Left lung (tissue), 4 donors: ENCODE measurements at regions not wholly inside any gene's neighbourhood (a gene's known extent, or its start where the extent isn't known, plus 50 kb on each side); places are given as distances from the start of the nearest gene placed in this dataset.
"Not testable (repeated sequence)": the region's sequence is repeated elsewhere in the genome, so short reads cannot be mapped to it uniquely, and the experiment has no call there.

ENCODE experiments used
- ATAC-seq: fragments of 200-7000 bp; cut with Tn5 transposase; one replicate; pipeline ENCODE4 v1.9.1; 2020; ENCODE audit warnings: moderate library complexity
- DNase-seq, 4 donors: peaks; one replicate each; pipeline ENCODE4 v3.0.0-alpha.2; 2013 to 2020
- H3K27ac ChIP-seq, 2 donors: fragments of 200-600 bp; sonication (generic) in 1 of 2; one replicate each; pipeline versions ENCODE4 v1.5.0 to v1.8.0; 2020 to 2021
- H3K27me3 ChIP-seq, 2 donors: fragments of 200-600 bp; sonication (generic) in 1 of 2; one replicate each; pipeline versions ENCODE4 v1.5.0 to v1.8.0; 2020 to 2021
- H3K36me3 ChIP-seq, 2 donors: fragments of 200-600 bp; sonication (generic) in 1 of 2; one replicate each; pipeline versions ENCODE4 v1.5.0 to v1.8.0; 2020 to 2021
- H3K4me1 ChIP-seq, 2 donors: fragments of 200-600 bp; one replicate each; pipeline ENCODE4 v1.8.0; 2021
- H3K4me3 ChIP-seq, 2 donors: fragments of 200-600 bp; sonication (generic) in 1 of 2; one replicate each; pipeline versions ENCODE4 v1.5.0 to v1.8.0; 2020 to 2021; ENCODE audit warnings: mild to moderate bottlenecking in 1 of 2
- H3K9me3 ChIP-seq, 2 donors: fragments of 200-600 bp; sonication (generic) in 1 of 2; one replicate each; pipeline versions ENCODE4 v1.5.0 to v1.8.0; 2020 to 2021
- CTCF ChIP-seq, 2 donors: fragments of 200-600 bp; sonication (generic) in 1 of 2; IDR thresholded peaks; one replicate each; pipeline versions ENCODE4 v1.5.0 to v1.8.0; 2021; ENCODE audit warnings: antibody characterized with exemption in 2 of 2
- intact Hi-C, 2 donors: fragments of 100-400 bp; cut with DNase I; formaldehyde crosslinking; loops; one replicate each; pipeline versions ENCODE4 v1.11.2 to v1.14.2; 2022
- donor health status: DM: no; HTN: yes; CAD: no.
- donor health status: DM: no; HTN: no; CAD: no.

- no peak for TF ChIP-seq CTCF (IDR thresholded peaks at IDR 0.05)
- no peak for DNase-seq
- H3K36me3 ChIP-seq, result no peaks in the 10 kb centered on the region
- intact Hi-C loops, result no loop called here
- H3K27me3 ChIP-seq, result no peaks in the 10 kb centered on the region
- no peak for ATAC-seq
- H3K9me3 ChIP-seq, result peaks cover 0 to 19% of the 10 kb centered on the region in 2 donors
- no peak overlapping the region for H3K4me3 ChIP-seq
- H3K27ac ChIP-seq, result no peak overlapping the region
- H3K4me1 ChIP-seq, result no peaks in the 10 kb centered on the region
Observed at GRCh38 chr4:104334410-104334809, 160.3 kb downstream of the CXXC4 start.

GRCh38 chr4:104330125-104330905, 164.4 kb downstream of the CXXC4 start:
- intact Hi-C loops, result no loop called here
- ATAC-seq, result no peak
- Histone ChIP-seq H3K27me3 (no peaks in the 10 kb centered on the region), H3K36me3 (no peaks in the 10 kb centered on the region), H3K4me3 (no peak overlapping the region), H3K4me1 (no peaks in the 10 kb centered on the region), H3K9me3 (peaks cover 0 to 24% of the 10 kb centered on the region in 2 donors), H3K27ac (no peak overlapping the region)
- TF ChIP-seq CTCF (IDR thresholded peaks at IDR 0.05), result no peak
- no peak for DNase-seq

- H3K4me1 ChIP-seq, intact Hi-C loops, H3K27ac ChIP-seq, ATAC-seq, DNase-seq, H3K27me3 ChIP-seq, H3K4me3 ChIP-seq, H3K36me3 ChIP-seq: not testable (repeated sequence)
- H3K9me3 ChIP-seq, result peaks cover 0 to 22% of the 10 kb centered on the region in 2 donors
Observed at GRCh38 chr4:104326991-104327694, 167.6 kb downstream of the CXXC4 start.

- Histone ChIP-seq H3K27ac (no peak overlapping the region), H3K27me3 (no peaks in the 10 kb centered on the region), H3K36me3 (no peaks in the 10 kb centered on the region), H3K4me1 (no peaks in the 10 kb centered on the region), H3K4me3 (no peak overlapping the region), H3K9me3 (peaks cover 0 to 3% of the 10 kb centered on the region in 2 donors)
- no peak for ATAC-seq
- no peak for TF ChIP-seq CTCF (IDR thresholded peaks at IDR 0.05)
- no peak for DNase-seq
- intact Hi-C loops, result no loop called here
Observed at GRCh38 chr4:104302731-104303130, 192.0 kb downstream of the CXXC4 start.

- DNase-seq, result no peak
- no peak for ATAC-seq
- Histone ChIP-seq H3K4me1 (no peaks in the 10 kb centered on the region), H3K4me3 (no peak overlapping the region), H3K36me3 (no peaks in the 10 kb centered on the region), H3K9me3 (peaks cover 0 to 9% of the 10 kb centered on the region in 2 donors), H3K27ac (no peak overlapping the region), H3K27me3 (no peaks in the 10 kb centered on the region)
- no peak for TF ChIP-seq CTCF (IDR thresholded peaks at IDR 0.05)
- intact Hi-C loops, result no loop called here
Observed at GRCh38 chr4:104294811-104295210, 199.9 kb downstream of the CXXC4 start.
